HEK293 (cell line): ENCODE measurements at regions not wholly inside any gene's neighbourhood (a gene's known extent, or its start where the extent isn't known, plus 50 kb on each side); places are given as distances from the start of the nearest gene placed in this dataset.

Experiments
- CTCF ChIA-PET: fragments of 350-600 bp; formaldehyde crosslinking; extraction: SDS; loops from one replicate; lab custom pipeline; 2021; ENCODE audit warnings: antibody characterized with exemption; lab: Yijun Ruan, JAX
- POLR2A ChIA-PET: fragments of 300-600 bp; formaldehyde crosslinking; extraction: SDS; loops from one replicate; lab custom pipeline; 2020; ENCODE audit warnings: antibody characterized with exemption, inconsistent platforms; lab: Yijun Ruan, JAX
- H3K27ac ChIP-seq: fragments of 200-500 bp; sonication (Bioruptor generic); 2 replicates; pipeline ENCODE4 v1.5.1; 2014; ENCODE audit warnings: low read depth, low read length, control low read depth, inconsistent platforms; ENCODE audit errors: extremely low read depth
- H3K36me3 ChIP-seq, 2 experiments: fragments of 200-500 bp in 1 of 2; sonication (Bioruptor generic) in 1 of 2; 1 replicate in 1 of 2; 2 replicates in 1 of 2; pipeline ENCODE4 v1.5.1; 2014 to 2017; ENCODE audit warnings: inconsistent platforms in 2 of 2, low read length in 2 of 2; ENCODE audit not compliant: control insufficient read depth in 2 of 2, insufficient read depth in 1 of 2
- H3K4me1 ChIP-seq: fragments of 200-500 bp; sonication (Bioruptor generic); 2 replicates; pipeline ENCODE4 v1.5.1; 2014; ENCODE audit warnings: mild to moderate bottlenecking, low read length, inconsistent platforms; ENCODE audit not compliant: control insufficient read depth, insufficient read depth
- H3K4me3 ChIP-seq: 2 replicates; pipeline ENCODE4 v1.5.1; 2011; ENCODE audit warnings: low read depth, mild to moderate bottlenecking, control low read depth, low read length, moderate library complexity
- H3K9me3 ChIP-seq: fragments of 200-500 bp; sonication (Bioruptor generic); 2 replicates; pipeline ENCODE4 v1.5.1; 2014; ENCODE audit warnings: low read depth, low read length, inconsistent platforms; ENCODE audit not compliant: control insufficient read depth, insufficient read depth
- OVOL3 ChIP-seq: fragments of 450-650 bp; formaldehyde crosslinking; IDR thresholded peaks from 2 replicates; pipeline ENCODE4 v1.5.1; 2016; ENCODE audit warnings: missing biosample characterization, missing genetic modification characterization
- PBX3 ChIP-seq: sonication (generic); formaldehyde crosslinking; IDR thresholded peaks from 2 replicates; pipeline ENCODE4 v1.8.1; 2022; ENCODE audit warnings: mild to moderate bottlenecking, moderate library complexity, missing genetic modification reagents
- REST ChIP-seq: fragments of 450-650 bp; formaldehyde crosslinking; IDR thresholded peaks from 2 replicates; pipeline ENCODE4 v1.5.1; 2016; ENCODE audit warnings: missing biosample characterization, missing genetic modification characterization
- WT1 ChIP-seq: fragments of 450-650 bp; formaldehyde crosslinking; IDR thresholded peaks from 2 replicates; pipeline ENCODE4 v1.5.1; 2016; ENCODE audit warnings: missing biosample characterization, missing genetic modification characterization
- ZBTB26 ChIP-seq: fragments of 450-650 bp; formaldehyde crosslinking; optimal IDR thresholded peaks from 2 replicates; pipeline ENCODE3; 2016; ENCODE audit warnings: missing biosample characterization, mild to moderate bottlenecking, missing genetic modification characterization
- ZFHX2 ChIP-seq: fragments of 450-650 bp; formaldehyde crosslinking; conservative IDR thresholded peaks from 2 replicates; pipeline ENCODE4 v1.5.1; 2016; ENCODE audit warnings: missing biosample characterization, missing genetic modification characterization
- ZNF10 ChIP-seq: fragments of 450-650 bp; formaldehyde crosslinking; IDR thresholded peaks from 2 replicates; pipeline ENCODE4 v1.5.1; 2017; ENCODE audit warnings: missing biosample characterization, missing genetic modification characterization
- ZNF121 ChIP-seq: fragments of 450-650 bp; formaldehyde crosslinking; IDR thresholded peaks from 2 replicates; pipeline ENCODE4 v1.5.1; 2016; ENCODE audit warnings: missing biosample characterization, missing genetic modification characterization
- ZNF133 ChIP-seq: fragments of 450-650 bp; formaldehyde crosslinking; IDR thresholded peaks from 2 replicates; pipeline ENCODE4 v1.5.1; 2016; ENCODE audit warnings: missing biosample characterization, missing genetic modification characterization
- ZNF140 ChIP-seq: fragments of 450-650 bp; formaldehyde crosslinking; IDR thresholded peaks from 2 replicates; pipeline ENCODE4 v1.5.1; 2016; ENCODE audit warnings: missing biosample characterization, missing genetic modification characterization
- ZNF16 ChIP-seq: fragments of 450-650 bp; formaldehyde crosslinking; IDR thresholded peaks from 2 replicates; pipeline ENCODE4 v1.5.1; 2016; ENCODE audit warnings: low read depth, missing biosample characterization, missing genetic modification characterization
- ZNF174 ChIP-seq: fragments of 450-650 bp; formaldehyde crosslinking; IDR thresholded peaks from 2 replicates; pipeline ENCODE4 v1.5.0; 2017; ENCODE audit warnings: missing biosample characterization, mild to moderate bottlenecking, missing genetic modification characterization
- ZNF19 ChIP-seq: fragments of 450-650 bp; formaldehyde crosslinking; IDR thresholded peaks from 2 replicates; pipeline ENCODE4; 2016; ENCODE audit warnings: missing biosample characterization, missing genetic modification characterization, low read depth
- ZNF202 ChIP-seq: fragments of 450-650 bp; formaldehyde crosslinking; IDR thresholded peaks from 2 replicates; pipeline ENCODE4 v1.5.1; 2016; ENCODE audit warnings: missing biosample characterization, missing genetic modification characterization, borderline replicate concordance
- ZNF23 ChIP-seq: fragments of 450-650 bp; formaldehyde crosslinking; IDR thresholded peaks from 2 replicates; pipeline ENCODE4 v1.5.1; 2016; ENCODE audit warnings: missing biosample characterization, missing genetic modification characterization, borderline replicate concordance
- ZNF416 ChIP-seq: fragments of 450-650 bp; formaldehyde crosslinking; IDR thresholded peaks from 2 replicates; pipeline ENCODE4 v1.5.1; 2016; ENCODE audit warnings: missing biosample characterization, missing genetic modification characterization
- ZNF488 ChIP-seq: fragments of 450-650 bp; formaldehyde crosslinking; IDR thresholded peaks from 2 replicates; pipeline ENCODE4 v1.5.1; 2016; ENCODE audit warnings: missing biosample characterization, missing genetic modification characterization
- ZNF558 ChIP-seq: fragments of 450-650 bp; formaldehyde crosslinking; IDR thresholded peaks from 2 replicates; pipeline ENCODE4 v1.5.1; 2016; ENCODE audit warnings: missing biosample characterization, missing genetic modification characterization
- ZNF629 ChIP-seq: fragments of 450-650 bp; formaldehyde crosslinking; IDR thresholded peaks from 2 replicates; pipeline ENCODE4 v1.5.1; 2017; ENCODE audit warnings: missing biosample characterization, missing genetic modification characterization
- ZNF645 ChIP-seq: fragments of 450-650 bp; formaldehyde crosslinking; IDR thresholded peaks from 2 replicates; pipeline ENCODE4; 2016; ENCODE audit warnings: missing biosample characterization, missing genetic modification characterization
- ZNF76 ChIP-seq: fragments of 450-650 bp; formaldehyde crosslinking; IDR thresholded peaks from 2 replicates; pipeline ENCODE4; 2016; ENCODE audit warnings: low read depth, missing biosample characterization, missing genetic modification characterization, borderline replicate concordance
- ZXDB ChIP-seq: fragments of 450-650 bp; formaldehyde crosslinking; IDR thresholded peaks from 2 replicates; pipeline ENCODE4 v1.5.1; 2016; ENCODE audit warnings: missing biosample characterization, missing genetic modification characterization

- H3K27ac ChIP-seq = no peak overlapping the region
- no peaks in the 10 kb centered on the region for H3K36me3 ChIP-seq
- TF ChIP-seq ZNF16 (tag by site-specific recombination) (no peak), ZNF121 (tag by site-specific recombination) (no peak), ZNF416 (tag by site-specific recombination) (no peak), ZXDB (tag by site-specific recombination) (no peak), ZNF629 (tag by site-specific recombination) (no peak), ZFHX2 (tag by site-specific recombination) (no peak), PBX3 (no peak), ZNF174 (no peak), ZNF558 (tag by site-specific recombination) (no peak)
- H3K9me3 ChIP-seq = no peaks in the 10 kb centered on the region
- POLR2A ChIA-PET = no interaction called here
- CTCF ChIA-PET = no interaction called here
- no peak overlapping the region for H3K4me3 ChIP-seq
- H3K4me1 ChIP-seq = no peaks in the 10 kb centered on the region
Observed at GRCh38 chr20:11296951-11297350, 620.7 kb upstream of the BTBD3 start.

GRCh38 chr20:11301699-11302098 lies 616.0 kb upstream of the BTBD3 start:
- H3K4me3 ChIP-seq = no peak overlapping the region
- H3K36me3 ChIP-seq = no peaks in the 10 kb centered on the region
- ChIA-PET CTCF (no interaction called here), POLR2A (no interaction called here)
- no peak overlapping the region for H3K27ac ChIP-seq
- TF ChIP-seq ZNF645 (tag by site-specific recombination) = no peak
- no peak for TF ChIP-seq OVOL3 (tag by site-specific recombination)
- no peak for TF ChIP-seq ZNF202 (tag by site-specific recombination)
- no peak for TF ChIP-seq ZNF19
- no peak for TF ChIP-seq WT1
- TF ChIP-seq REST (tag by site-specific recombination) = no peak
- no peak for TF ChIP-seq ZNF488 (tag by site-specific recombination)
- no peak for TF ChIP-seq ZNF10
- TF ChIP-seq ZNF133 (tag by site-specific recombination) = no peak
- TF ChIP-seq ZNF76 = no peak
- TF ChIP-seq ZNF140 = no peak
- TF ChIP-seq ZBTB26 (tag by site-specific recombination) = no peak
- no peak for TF ChIP-seq ZNF23 (tag by site-specific recombination)
- H3K9me3 ChIP-seq = no peaks in the 10 kb centered on the region
- no peaks in the 10 kb centered on the region for H3K4me1 ChIP-seq
